GM20431 (cell line): ENCODE measurements at regions not wholly inside any gene's neighbourhood (a gene's known extent, or its start where the extent isn't known, plus 50 kb on each side); places are given as distances from the start of the nearest gene placed in this dataset.

ENCODE experiments used
- in situ Hi-C: fragments of 300-500 bp; cut with MseI, MboI; formaldehyde crosslinking; loops from one replicate; pipeline ENCODE4 v1.15.0; 2020; ENCODE audit warnings: low sequenced_read_pairs; ENCODE audit not compliant: unreplicated experiment

- in situ Hi-C loops = no loop called here
Observed at GRCh38 chr1:58861506-58861905, 77.7 kb upstream of the JUN start.

- in situ Hi-C loops = no loop called here
Observed at GRCh38 chr1:58862728-58863385, 79.0 kb upstream of the JUN start.

DNA sequence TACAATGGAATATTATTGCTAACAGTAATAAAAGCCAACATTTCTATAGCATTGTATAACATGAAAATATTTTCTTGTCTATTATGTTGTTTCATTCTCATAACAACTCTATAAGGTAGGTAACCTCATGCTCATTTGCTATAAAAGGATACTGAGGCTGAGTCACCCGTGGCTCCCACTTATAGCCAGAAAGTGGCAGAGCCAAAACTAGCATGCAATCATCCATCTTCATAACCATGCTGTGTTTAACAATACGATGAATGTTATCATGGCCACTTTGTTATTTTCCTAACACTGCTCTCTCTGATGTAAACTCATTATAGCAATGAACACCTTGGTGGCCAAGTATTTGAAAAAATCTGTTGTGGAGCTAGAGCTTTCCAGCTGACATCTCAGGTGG lies 80.8 kb upstream of the JUN start:
- in situ Hi-C loops = no loop called here

GRCh38 chr1:58866578-58866977 lies 82.7 kb upstream of the JUN start:
- in situ Hi-C loops = no loop called here

- in situ Hi-C loops = no loop called here
Observed at GRCh38 chr1:58869638-58870297, 85.9 kb upstream of the JUN start.

DNA sequence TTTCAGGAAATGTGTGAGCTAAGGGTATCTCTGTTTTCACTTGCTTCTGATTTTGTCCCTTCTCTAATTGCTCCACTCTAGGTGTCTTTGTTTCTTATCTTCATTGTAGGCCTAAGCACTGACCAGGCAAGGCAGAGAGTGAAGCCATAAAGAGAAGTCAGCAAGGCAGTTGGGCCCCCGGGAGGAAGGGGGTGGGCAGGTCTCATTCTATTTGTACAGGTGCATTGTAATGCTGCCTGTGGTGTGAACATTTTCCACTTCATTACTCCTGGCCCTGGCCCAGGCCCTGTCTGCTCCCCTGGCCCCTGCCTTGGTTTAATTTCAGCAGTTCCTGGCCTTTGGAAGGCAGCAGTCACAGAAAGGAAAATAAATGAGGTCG lies 86.4 kb upstream of the JUN start:
- in situ Hi-C loops = no loop called here

- in situ Hi-C loops = no loop called here
Observed at GRCh38 chr1:58874342-58874741, 90.5 kb upstream of the JUN start.

DNA sequence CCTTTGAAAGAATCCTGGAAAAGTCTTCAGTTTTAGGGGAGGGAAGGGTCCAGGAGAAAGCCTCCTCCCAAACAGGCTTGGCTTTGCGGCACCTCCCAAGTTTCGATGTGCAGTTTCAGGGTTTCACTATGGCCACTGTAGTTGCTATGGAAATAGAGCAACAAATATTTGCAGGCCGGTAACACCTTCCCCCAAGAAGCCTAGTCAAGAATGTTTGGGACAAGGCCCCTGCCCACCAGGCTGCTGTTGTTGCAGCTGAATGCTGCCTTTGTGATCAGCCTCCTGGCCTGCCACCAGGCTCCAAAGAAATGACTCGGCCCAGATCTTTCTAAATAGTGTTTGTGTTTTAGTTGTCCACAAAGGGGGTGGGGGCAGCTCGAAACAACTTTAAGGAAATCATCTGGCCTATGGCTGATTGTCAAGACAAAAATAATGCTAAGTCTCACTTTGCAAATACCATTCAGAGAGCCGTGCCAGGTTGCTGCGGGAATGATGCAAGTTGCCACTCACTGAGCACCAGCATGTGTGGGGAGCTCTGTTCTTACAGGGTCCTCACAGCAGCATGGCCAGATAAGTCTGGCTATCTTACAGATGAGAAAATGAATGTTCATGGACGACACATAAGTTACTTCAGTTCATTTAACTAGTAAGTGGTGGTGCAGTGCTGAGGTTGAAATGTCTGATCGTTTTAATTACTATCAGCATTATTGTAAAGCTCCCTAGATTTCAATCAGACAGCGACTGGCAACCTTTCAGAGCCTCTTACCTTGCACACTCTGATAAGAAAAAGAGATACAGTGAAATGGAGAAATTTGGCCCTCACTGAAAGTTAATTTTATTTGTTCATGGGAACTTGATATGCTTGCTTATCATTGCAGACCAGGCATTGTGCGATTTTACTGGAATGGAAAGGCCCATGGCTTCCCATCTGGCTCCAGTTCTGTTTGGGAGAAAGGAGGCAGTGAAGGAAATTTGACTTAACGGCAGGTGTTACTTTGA lies 91.2 kb upstream of the JUN start:
- in situ Hi-C loops = no loop called here

DNA sequence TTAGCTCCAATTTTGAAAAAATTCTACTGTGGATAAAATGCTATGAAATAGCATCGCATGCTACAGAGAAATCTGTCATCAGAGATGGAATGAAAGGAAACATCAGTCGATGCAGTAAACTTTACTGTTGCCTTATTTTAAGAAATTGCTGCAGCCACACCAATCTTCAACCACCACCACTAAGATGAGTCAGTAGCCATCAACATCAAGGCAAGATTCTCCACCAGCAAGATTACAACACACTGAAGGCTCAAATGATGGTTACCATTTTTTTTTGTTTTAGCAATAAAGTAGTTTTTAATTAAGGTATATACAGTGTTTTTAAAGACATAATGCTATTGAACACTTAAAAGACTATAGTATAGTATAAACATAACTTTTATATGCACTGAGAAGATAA lies 95.6 kb upstream of the JUN start:
- in situ Hi-C loops = no loop called here

- in situ Hi-C loops = no loop called here
Observed at GRCh38 chr1:58880592-58880991, 96.7 kb upstream of the JUN start.

DNA sequence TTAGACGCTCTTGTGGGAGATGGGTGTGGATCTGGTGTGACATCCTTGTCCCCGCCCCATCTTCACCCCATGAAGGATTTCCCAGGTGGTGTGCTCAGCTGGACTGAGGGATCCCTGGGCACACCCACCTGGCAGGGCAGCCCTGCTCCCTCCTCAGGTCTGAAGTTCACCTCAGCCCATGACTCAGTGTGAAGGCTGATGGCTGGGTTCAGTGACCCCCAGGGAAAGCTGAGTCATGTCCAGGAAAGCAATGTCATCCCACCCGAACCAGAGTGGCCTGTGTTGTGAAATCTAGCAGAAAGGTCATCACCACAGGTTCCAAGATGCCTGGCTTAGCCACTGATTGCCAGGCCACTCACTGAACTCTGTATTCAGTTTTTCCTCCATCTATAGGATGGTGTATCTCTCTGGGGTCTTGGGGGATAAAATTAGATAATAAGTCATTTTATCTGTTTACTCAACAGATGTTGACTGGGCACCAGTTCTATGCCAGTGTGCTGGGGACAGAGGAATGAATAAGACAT lies 97.7 kb upstream of the JUN start:
- in situ Hi-C loops = no loop called here

- in situ Hi-C loops = no loop called here
Observed at GRCh38 chr1:58882322-58882948, 98.6 kb upstream of the JUN start.

DNA sequence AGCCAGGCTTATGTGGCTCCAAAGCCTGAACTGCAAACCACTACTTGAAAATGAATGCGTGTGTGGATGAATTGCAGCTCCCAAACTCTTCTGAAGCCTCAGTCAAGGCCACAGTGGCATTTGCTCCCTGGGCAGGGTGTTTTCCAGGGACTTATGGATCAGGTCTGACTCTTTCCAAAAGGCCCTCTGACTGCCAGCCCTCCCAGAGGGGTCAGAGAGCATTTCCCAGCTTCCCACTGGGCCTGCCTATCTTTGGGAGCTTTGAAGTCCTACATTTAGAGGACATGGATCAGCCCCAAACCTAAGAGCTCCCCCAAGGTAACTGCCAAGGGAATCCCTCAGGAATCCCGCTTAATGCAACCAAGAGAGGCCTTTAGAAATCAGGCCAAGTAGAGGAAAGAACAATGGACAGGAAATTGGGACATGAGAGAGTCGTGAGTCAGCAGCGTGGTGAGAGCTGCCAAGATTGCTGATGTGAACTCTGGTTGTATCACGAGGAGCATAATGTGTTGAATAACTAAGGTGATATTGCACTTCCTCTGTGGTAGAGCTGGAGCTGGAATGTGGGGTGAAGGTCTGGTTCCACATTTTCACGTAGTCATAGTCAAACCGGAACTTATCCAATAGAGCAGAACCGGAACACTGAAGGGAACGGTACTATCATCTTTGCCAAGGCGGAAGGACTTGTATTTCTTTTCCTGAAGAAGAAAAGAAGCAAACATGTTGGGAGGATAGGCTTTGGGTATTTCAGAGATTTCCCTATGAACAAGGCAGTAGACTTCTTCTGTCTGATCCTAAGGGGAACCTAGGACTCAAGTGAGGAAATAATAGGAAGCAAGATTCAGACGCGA lies 99.4 kb upstream of the JUN start:
- in situ Hi-C loops = no loop called here

- in situ Hi-C loops = no loop called here
Observed at GRCh38 chr1:58883888-58884482, 100.1 kb upstream of the JUN start.

DNA sequence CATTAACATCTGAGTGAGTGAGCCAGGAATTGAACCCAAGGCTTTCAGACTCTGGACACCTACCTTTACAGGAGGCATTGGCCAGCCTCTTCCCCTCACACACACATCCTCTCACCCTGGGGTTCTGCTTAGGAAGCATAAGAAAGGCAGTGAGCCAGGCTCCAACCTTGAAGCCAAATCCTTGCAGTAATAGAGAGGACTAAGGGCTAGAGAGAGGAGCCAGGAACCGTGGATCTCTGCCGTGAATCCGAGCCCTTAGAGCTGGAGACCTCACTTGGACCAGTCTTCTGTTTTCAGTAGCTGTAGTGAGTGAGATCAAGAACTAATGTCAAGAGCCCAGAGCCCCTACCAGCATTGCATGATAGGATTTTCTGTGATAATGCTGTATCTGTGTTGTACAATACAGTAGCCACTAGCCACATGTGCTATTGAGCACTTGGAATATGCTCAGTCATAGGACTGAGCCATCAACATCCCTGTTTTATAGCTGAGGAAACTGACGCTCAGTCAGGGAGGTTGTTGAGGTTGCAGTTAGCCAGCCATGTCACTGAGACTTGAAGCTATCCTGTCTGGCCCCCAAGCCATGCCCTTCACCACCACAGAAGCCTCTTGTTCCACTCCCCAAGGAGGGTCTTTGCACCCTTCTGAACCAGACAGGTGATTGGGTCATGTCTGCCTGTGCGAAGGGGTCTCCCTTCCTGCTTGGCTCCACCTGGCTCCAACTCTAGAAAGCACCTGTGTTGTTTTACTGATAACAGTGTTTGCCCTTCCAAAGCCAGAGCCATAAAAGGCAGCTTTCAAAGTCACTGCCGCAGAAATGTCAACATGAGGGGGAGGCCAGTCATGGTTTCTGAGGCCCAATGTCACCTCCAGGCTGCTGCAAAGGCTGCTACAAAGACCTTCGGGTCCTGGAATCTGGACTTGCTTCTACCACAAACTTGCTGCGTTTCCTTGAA lies 101.1 kb upstream of the JUN start:
- in situ Hi-C loops = no loop called here

- in situ Hi-C loops = no loop called here
Observed at GRCh38 chr1:58885998-58886397, 102.2 kb upstream of the JUN start.

DNA sequence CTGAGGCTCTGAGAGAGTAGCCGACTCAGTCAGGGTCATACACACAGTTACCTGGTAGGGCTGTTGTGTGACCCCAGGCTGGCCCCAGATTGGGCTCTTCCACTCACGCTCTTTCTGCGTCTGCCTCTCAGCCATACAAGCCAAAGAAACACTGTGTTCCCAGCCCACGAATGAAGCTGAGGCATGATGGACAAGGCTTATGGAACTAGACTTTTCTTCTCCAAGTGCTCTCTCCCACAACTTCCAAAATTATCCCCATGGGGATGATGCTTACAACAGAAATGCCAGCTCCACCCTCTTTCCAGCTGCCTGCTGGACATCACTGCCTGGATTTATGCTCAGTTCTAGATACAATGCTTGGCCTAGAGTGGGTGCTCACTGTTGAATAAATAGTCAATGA lies 102.8 kb upstream of the JUN start:
- in situ Hi-C loops = no loop called here

GRCh38 chr1:58887059-58887458 lies 103.2 kb upstream of the JUN start:
- in situ Hi-C loops = no loop called here
